Fibroblast of pulmonary artery (primary cell): ENCODE measurements at regions not wholly inside any gene's neighbourhood (a gene's known extent, or its start where the extent isn't known, plus 50 kb on each side); places are given as distances from the start of the nearest gene placed in this dataset.

ENCODE experiments used
- DNase-seq: peaks from one replicate; pipeline ENCODE4 v3.0.0-alpha.2; 2010; ENCODE audit warnings: low read depth
- H3K4me3 ChIP-seq: replicated peaks from 2 replicates; pipeline ENCODE4 v1.5.1; 2011; ENCODE audit warnings: low read depth, mild to moderate bottlenecking, control low read depth, low read length, moderate library complexity
- TF ChIP-seq, protein P1 (sequence below): IDR thresholded peaks from 2 replicates; pipeline ENCODE4 v1.5.1; 2011; ENCODE audit warnings: mild to moderate bottlenecking, control low read depth, low read length, inconsistent platforms; ENCODE audit errors: missing control alignments

- TF ChIP-seq, protein P1, sequence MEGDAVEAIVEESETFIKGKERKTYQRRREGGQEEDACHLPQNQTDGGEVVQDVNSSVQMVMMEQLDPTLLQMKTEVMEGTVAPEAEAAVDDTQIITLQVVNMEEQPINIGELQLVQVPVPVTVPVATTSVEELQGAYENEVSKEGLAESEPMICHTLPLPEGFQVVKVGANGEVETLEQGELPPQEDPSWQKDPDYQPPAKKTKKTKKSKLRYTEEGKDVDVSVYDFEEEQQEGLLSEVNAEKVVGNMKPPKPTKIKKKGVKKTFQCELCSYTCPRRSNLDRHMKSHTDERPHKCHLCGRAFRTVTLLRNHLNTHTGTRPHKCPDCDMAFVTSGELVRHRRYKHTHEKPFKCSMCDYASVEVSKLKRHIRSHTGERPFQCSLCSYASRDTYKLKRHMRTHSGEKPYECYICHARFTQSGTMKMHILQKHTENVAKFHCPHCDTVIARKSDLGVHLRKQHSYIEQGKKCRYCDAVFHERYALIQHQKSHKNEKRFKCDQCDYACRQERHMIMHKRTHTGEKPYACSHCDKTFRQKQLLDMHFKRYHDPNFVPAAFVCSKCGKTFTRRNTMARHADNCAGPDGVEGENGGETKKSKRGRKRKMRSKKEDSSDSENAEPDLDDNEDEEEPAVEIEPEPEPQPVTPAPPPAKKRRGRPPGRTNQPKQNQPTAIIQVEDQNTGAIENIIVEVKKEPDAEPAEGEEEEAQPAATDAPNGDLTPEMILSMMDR = no peak
Measured at GRCh38 chr11:90525962-90526361, 303.1 kb upstream of the CHORDC1 start.

GRCh38 chr11:90512846-90513245 is 290.0 kb upstream of the CHORDC1 start:
- no peak overlapping the region for H3K4me3 ChIP-seq
- TF ChIP-seq, protein P1 = no peak
- DNase-seq = no peak

More at GRCh38 chr11:90525962-90526361, 303.1 kb upstream of the CHORDC1 start:
- no peak for DNase-seq
- H3K4me3 ChIP-seq = no peak overlapping the region

- TF ChIP-seq, protein P1 = no peak
Measured at GRCh38 chr11:90510839-90511238, 288.0 kb upstream of the CHORDC1 start.

DNA sequence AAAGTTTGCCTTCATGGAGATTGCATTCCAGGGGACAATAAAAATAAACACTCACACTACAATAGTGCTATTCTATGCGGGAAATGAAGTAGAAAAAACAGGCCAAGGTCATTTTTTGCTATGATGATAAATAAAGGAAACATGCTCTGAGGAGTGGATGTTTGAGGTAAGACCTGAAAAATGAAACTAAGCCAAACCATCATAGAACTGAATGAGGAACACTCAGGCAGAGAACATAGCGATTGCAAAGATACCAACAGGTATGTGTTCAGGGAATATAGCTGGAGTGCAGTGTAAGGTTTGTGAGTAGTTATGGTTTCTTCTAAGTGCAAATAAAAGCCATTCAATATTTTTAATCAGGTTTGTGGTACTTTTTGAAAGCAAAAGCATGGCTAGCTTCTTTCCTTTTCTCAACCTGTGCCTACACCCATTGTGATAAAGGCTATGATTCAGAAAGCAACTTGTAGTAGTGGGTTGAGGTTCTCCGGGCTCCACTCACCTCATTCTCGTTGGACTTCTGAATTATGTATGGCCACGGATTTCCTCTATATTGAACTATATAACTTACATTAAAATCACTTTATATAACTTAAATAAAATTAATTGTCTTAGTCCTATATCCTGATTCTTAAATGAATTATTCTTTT is 278.2 kb upstream of the CHORDC1 start:
- DNase-seq = no peak
- TF ChIP-seq, protein P1 = no peak
- no peak overlapping the region for H3K4me3 ChIP-seq

More at GRCh38 chr11:90510839-90511238, 288.0 kb upstream of the CHORDC1 start:
- H3K4me3 ChIP-seq = no peak overlapping the region
- DNase-seq = no peak

GRCh38 chr11:90496722-90497121 is 273.9 kb upstream of the CHORDC1 start:
- H3K4me3 ChIP-seq = no peak overlapping the region
- TF ChIP-seq, protein P1 = no peak
- DNase-seq = no peak

GRCh38 chr11:90493379-90493778 is 270.5 kb upstream of the CHORDC1 start:
- TF ChIP-seq, protein P1 = no peak
- DNase-seq = no peak
- H3K4me3 ChIP-seq = no peak overlapping the region

DNA sequence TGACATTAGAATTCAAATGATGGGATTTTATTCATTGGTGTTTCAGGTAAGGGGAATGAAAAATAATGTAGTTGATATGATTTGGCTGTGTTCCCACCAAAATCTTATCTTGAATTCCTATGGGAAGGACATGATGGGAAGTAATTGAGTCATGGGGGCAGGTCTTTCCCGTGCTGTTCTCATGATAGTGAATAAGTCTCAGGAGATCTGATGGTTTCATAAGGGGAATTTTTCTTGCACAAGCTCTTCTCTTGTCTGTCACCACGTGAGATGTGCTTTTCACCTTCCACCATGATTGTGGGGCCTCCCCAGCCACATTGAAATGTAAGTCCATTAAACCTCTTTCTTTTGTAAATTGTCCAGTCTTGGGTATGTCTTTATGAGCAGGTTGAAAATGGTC is 268.6 kb upstream of the CHORDC1 start:
- DNase-seq = no peak
- TF ChIP-seq, protein P1 = no peak
- H3K4me3 ChIP-seq = no peak overlapping the region
